Esophagus squamous epithelium (tissue), 5 donors: ENCODE measurements at regions not wholly inside any gene's neighbourhood (a gene's known extent, or its start where the extent isn't known, plus 50 kb on each side); places are given as distances from the start of the nearest gene placed in this dataset.

Experiments
- DNase-seq: peaks from one replicate; lab custom pipeline; 2025; lab: John Stamatoyannopoulos, UW
- H3K27ac ChIP-seq, 4 donors: fragments of 200-600 bp; sonication (generic); one replicate each; pipeline ENCODE4 v1.5.1; 2016 to 2019; ENCODE audit warnings: mild to moderate bottlenecking in 1 of 4
- H3K27me3 ChIP-seq, 4 donors: fragments of 200-600 bp; sonication (generic); 1 replicate in 3 of 4; 2 replicates in 1 of 4; pipeline versions ENCODE4 v1.5.1 to v1.6.0; 2017 to 2021; ENCODE audit warnings: antibody characterized with exemption in 1 of 4
- H3K36me3 ChIP-seq, 3 donors: fragments of 200-600 bp; sonication (generic); one replicate each; pipeline ENCODE4 v1.5.1; 2016 to 2019
- H3K4me1 ChIP-seq, 3 donors: fragments of 200-600 bp; sonication (generic); one replicate each; pipeline ENCODE4 v1.5.1; 2017 to 2019
- H3K4me3 ChIP-seq, 4 donors: fragments of 200-600 bp; sonication (generic); 1 replicate in 3 of 4; 2 replicates in 1 of 4; pipeline ENCODE4 v1.5.1; 2016 to 2019; ENCODE audit warnings: mild to moderate bottlenecking in 2 of 4, moderate library complexity in 1 of 4
- H3K9me3 ChIP-seq, 3 donors: fragments of 200-600 bp; sonication (generic); one replicate each; pipeline ENCODE4 v1.5.1; 2016 to 2019
- POLR2A ChIP-seq, 4 donors: fragments of 450-650 bp; IDR thresholded peaks; one replicate each; pipeline ENCODE4 v1.6.1; 2017; ENCODE audit warnings: antibody characterized with exemption in 4 of 4, mild to moderate bottlenecking in 4 of 4, moderate library complexity in 3 of 4
- WGBS, 2 donors: methylation state at CpG; one replicate each; pipeline ENCODE4 v1.1.5; 2018; 5-methylcytosine and 5-hydroxymethylcytosine counted together
- intact Hi-C: fragments of 100-400 bp; cut with DNase I; formaldehyde crosslinking; loops from one replicate; pipeline ENCODE4 v1.15.0; 2022
- TF ChIP-seq, protein P1 (sequence below), 6 experiments: fragments of 450-650 bp in 4 of 6; fragments of 200-600 bp in 2 of 6; sonication (generic) in 2 of 6; IDR thresholded peaks; one replicate each; pipeline ENCODE4 v1.5.1; 2016 to 2019; ENCODE audit warnings: antibody characterized with exemption in 6 of 6, mild to moderate bottlenecking in 4 of 6, moderate library complexity in 4 of 6
- donor health status: DM: yes; HTN: yes; CAD: no.

- Histone ChIP-seq H3K27ac (no peak overlapping the region), H3K36me3 (no peaks in the 10 kb centered on the region), H3K9me3 (no peaks in the 10 kb centered on the region), H3K4me1 (no peaks in the 10 kb centered on the region), H3K27me3 (no peaks in the 10 kb centered on the region), H3K4me3 (no peak overlapping the region)
- TF ChIP-seq POLR2A (IDR thresholded peaks at IDR 0.05), result no peak
- TF ChIP-seq, protein P1, sequence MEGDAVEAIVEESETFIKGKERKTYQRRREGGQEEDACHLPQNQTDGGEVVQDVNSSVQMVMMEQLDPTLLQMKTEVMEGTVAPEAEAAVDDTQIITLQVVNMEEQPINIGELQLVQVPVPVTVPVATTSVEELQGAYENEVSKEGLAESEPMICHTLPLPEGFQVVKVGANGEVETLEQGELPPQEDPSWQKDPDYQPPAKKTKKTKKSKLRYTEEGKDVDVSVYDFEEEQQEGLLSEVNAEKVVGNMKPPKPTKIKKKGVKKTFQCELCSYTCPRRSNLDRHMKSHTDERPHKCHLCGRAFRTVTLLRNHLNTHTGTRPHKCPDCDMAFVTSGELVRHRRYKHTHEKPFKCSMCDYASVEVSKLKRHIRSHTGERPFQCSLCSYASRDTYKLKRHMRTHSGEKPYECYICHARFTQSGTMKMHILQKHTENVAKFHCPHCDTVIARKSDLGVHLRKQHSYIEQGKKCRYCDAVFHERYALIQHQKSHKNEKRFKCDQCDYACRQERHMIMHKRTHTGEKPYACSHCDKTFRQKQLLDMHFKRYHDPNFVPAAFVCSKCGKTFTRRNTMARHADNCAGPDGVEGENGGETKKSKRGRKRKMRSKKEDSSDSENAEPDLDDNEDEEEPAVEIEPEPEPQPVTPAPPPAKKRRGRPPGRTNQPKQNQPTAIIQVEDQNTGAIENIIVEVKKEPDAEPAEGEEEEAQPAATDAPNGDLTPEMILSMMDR (IDR thresholded peaks at IDR 0.05), result no peak
- 36 to 50% methylated on average over 4 of the region's 4 CpGs for WGBS, 2 donors
- intact Hi-C loops, result no loop called here
- no peak for DNase-seq
These were observed 224.3 kb upstream of the EEF2KMT start for GRCh38 chr16:5321930-5322329.

DNA sequence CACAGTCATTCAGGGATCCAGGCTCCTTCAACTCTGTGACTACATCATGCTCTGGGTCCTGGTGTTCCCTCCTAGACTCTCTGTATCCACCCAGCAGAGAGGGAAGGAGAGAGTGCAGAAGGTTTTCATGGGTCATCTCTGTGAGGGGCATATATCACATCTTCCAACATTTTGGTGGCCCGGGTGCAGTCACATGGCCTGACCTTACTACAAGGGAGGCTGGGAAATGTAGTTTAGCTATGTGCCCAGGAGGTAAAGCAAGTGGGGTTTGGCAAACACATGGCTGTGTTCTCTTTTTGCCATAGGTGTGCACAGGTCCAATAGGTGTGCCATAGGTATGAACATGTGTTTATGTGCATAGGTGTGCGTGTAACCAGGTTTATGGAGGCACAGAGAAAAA is 222.2 kb upstream of the EEF2KMT start:
- WGBS, 2 donors, result 94 to 96% methylated on average over 1 to 2 of the region's 2 CpGs
- H3K27ac ChIP-seq, result no peak overlapping the region
- no peaks in the 10 kb centered on the region for H3K9me3 ChIP-seq
- TF ChIP-seq, protein P1 (IDR thresholded peaks at IDR 0.05), result no peak
- TF ChIP-seq POLR2A (IDR thresholded peaks at IDR 0.05), result no peak
- H3K4me1 ChIP-seq, result no peaks in the 10 kb centered on the region
- H3K36me3 ChIP-seq, result no peaks in the 10 kb centered on the region
- intact Hi-C loops, result no loop called here
- DNase-seq, result no peak
- no peaks in the 10 kb centered on the region for H3K27me3 ChIP-seq
- H3K4me3 ChIP-seq, result no peak overlapping the region

DNA sequence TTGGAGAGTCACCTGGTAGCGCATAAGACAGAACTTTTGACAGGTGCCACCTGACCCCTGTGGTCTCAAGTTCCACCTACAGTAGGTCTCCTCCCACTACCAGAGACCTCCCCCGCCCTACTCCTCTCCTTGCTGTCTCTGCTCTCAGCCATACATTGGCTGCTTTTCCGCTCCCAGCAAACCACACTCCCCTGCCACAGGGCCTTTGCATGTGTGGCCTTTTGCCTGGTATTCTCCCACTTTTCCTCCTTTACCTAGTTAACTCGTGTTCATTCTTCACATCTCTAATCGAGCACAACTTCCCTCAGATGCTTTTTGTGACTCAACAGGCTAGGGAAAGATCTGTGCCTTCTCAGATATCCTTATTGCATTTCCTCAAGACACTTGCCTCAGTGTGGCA is 218.3 kb upstream of the EEF2KMT start:
- WGBS, 2 donors, result 69 to 71% methylated on average over 5 of the region's 5 CpGs
- Histone ChIP-seq H3K27ac (no peak overlapping the region), H3K9me3 (no peaks in the 10 kb centered on the region), H3K4me3 (no peak overlapping the region), H3K27me3 (no peaks in the 10 kb centered on the region), H3K36me3 (no peaks in the 10 kb centered on the region), H3K4me1 (no peaks in the 10 kb centered on the region)
- DNase-seq, result no peak
- intact Hi-C loops, result no loop called here
- no peak for TF ChIP-seq POLR2A (IDR thresholded peaks at IDR 0.05)
- TF ChIP-seq, protein P1 (IDR thresholded peaks at IDR 0.05), result no peak

DNA sequence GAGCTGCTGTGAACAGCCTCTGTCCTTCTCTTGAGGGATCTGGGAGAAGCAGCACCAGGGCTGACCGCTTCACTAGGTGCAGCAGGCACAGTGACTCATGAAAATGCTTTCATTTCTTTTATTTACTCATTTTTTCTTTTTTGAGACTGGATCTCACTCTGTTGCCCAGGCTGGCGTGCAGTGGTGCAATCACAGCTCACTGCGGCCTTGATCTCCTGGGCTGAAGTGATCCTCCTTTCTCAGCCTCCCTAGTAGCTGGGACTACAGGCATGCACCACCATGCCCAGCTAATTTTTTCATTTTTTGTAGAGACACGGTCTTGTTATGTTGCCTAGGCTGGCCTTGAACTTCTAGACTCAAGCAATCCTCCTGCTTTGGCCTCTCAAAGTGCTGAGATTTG is 216.8 kb upstream of the EEF2KMT start:
- intact Hi-C loops, result no loop called here
- no peaks in the 10 kb centered on the region for H3K36me3 ChIP-seq
- TF ChIP-seq, protein P1 (IDR thresholded peaks at IDR 0.05), result no peak
- no peak for TF ChIP-seq POLR2A (IDR thresholded peaks at IDR 0.05)
- WGBS, 2 donors, result 66 to 84% methylated on average over 3 to 4 of the region's 4 CpGs
- H3K4me1 ChIP-seq, result no peaks in the 10 kb centered on the region
- no peak overlapping the region for H3K27ac ChIP-seq
- H3K4me3 ChIP-seq, result no peak overlapping the region
- no peaks in the 10 kb centered on the region for H3K9me3 ChIP-seq
- no peaks in the 10 kb centered on the region for H3K27me3 ChIP-seq
- DNase-seq, result no peak

- intact Hi-C loops, result no loop called here
- WGBS, 2 donors, result 51 to 76% methylated on average over 3 of the region's 4 CpGs
These were observed 212.5 kb upstream of the EEF2KMT start for GRCh38 chr16:5309946-5310611.

More at GRCh38 chr16:5309946-5310611, 212.5 kb upstream of the EEF2KMT start:
- no peaks in the 10 kb centered on the region for H3K9me3 ChIP-seq
- H3K27ac ChIP-seq, result no peak overlapping the region
- H3K4me3 ChIP-seq, result no peak overlapping the region
- no peak for DNase-seq
- H3K27me3 ChIP-seq, result no peaks in the 10 kb centered on the region
- no peaks in the 10 kb centered on the region for H3K4me1 ChIP-seq
- no peaks in the 10 kb centered on the region for H3K36me3 ChIP-seq
- TF ChIP-seq, protein P1 (IDR thresholded peaks at IDR 0.05), result no peak
- TF ChIP-seq POLR2A (IDR thresholded peaks at IDR 0.05), result no peak
